Skeletal muscle satellite cell (primary cell): ENCODE measurements at regions not wholly inside any gene's neighbourhood (a gene's known extent, or its start where the extent isn't known, plus 50 kb on each side); places are given as distances from the start of the nearest gene placed in this dataset.
A peak's percentile ranks its signal among the peaks of the same experiment; 100 is the strongest.

ENCODE experiments used
- H3K27me3 ChIP-seq: 2 replicates; pipeline ENCODE4 v1.7.0; 2013; ENCODE audit warnings: low read length; ENCODE audit not compliant: control insufficient read depth, insufficient read depth
- H3K36me3 ChIP-seq: 2 replicates; pipeline ENCODE4 v1.7.0; 2013; ENCODE audit warnings: mild to moderate bottlenecking, control low read depth, low read length; ENCODE audit not compliant: insufficient read depth
- H3K4me1 ChIP-seq: 2 replicates; pipeline ENCODE4 v1.7.0; 2013; ENCODE audit warnings: low read length; ENCODE audit not compliant: control insufficient read depth, insufficient read depth
- H3K4me2 ChIP-seq: 2 replicates; pipeline ENCODE4 v1.7.0; 2013; ENCODE audit warnings: mild to moderate bottlenecking, low read length
- H3K4me3 ChIP-seq: 2 replicates; pipeline ENCODE4 v1.7.0; 2013; ENCODE audit warnings: low read length
- H3K9ac ChIP-seq: 2 replicates; pipeline ENCODE4 v1.7.0; 2013; ENCODE audit warnings: mild to moderate bottlenecking, low read depth, low read length, moderate library complexity
- H3K9me3 ChIP-seq: replicated peaks from 2 replicates; pipeline ENCODE4 v1.7.0; 2013; ENCODE audit warnings: mild to moderate bottlenecking, control low read depth, low read length

DNA sequence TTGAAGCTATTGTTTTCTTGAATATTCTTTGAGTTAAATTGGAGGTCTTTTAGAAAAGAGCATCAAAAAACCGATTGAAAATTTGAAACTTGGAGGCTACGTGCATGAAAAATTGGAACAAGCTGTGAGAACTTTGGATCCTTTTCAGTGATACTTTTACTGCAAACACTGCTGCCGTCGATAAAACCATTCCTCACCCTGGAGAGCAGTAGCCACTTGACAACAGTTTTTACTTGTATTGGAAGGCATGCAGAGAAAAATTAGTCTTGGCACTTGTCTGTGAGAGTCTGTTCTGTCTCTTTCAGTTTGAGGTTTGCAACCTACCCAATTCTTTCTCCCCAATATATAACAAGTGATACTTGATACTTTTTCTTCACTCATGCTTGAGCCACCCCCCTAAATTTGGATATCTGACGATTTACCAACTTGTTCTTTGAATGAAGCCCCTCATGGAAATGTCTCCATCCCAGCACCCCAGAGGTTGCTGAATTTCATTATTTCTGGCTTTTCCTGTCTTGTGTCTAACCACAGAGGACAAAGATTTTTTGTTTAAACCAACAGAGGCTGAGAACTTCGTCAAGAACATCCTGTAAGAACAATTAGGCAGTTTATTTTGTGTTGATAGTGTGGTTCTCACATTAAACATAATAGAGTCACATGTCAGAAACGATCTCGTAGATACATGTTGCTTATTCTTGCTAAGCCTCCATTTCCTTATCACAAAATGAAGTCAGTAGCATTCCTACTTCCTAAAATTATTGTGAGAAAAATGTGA lies 307.3 kb upstream of the PLSCR5 start:
- Histone ChIP-seq H3K36me3 (no peaks in the 10 kb centered on the region), H3K4me2 (no peak overlapping the region), H3K9ac (no peak overlapping the region), H3K4me1 (no peaks in the 10 kb centered on the region), H3K27me3 (no peaks in the 10 kb centered on the region), H3K4me3 (no peak overlapping the region), H3K9me3 (no peaks in the 10 kb centered on the region)

DNA sequence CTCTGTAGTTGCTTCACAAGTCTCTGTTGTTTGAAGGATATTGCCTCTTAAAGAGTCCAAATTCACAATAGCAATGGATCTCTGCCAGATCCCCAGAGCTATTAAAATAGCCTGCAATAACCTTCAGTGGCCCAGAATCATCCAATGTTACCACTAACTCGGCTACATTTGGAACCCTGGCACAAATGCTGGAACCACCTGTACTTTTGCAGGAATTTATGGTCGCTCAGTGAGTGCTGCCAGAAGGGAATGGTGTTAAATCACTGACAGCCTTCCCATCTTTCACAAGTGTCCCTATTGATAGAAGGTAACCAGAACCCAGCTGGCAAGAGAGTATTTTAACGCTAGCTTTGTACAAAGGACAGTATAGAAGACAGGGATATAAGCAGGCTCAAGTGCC lies 298.8 kb upstream of the PLSCR5 start:
- Histone ChIP-seq H3K27me3 (no peaks in the 10 kb centered on the region), H3K9me3 (no peaks in the 10 kb centered on the region), H3K9ac (no peak overlapping the region), H3K36me3 (no peaks in the 10 kb centered on the region), H3K4me1 (no peaks in the 10 kb centered on the region), H3K4me2 (no peak overlapping the region), H3K4me3 (no peak overlapping the region)

DNA sequence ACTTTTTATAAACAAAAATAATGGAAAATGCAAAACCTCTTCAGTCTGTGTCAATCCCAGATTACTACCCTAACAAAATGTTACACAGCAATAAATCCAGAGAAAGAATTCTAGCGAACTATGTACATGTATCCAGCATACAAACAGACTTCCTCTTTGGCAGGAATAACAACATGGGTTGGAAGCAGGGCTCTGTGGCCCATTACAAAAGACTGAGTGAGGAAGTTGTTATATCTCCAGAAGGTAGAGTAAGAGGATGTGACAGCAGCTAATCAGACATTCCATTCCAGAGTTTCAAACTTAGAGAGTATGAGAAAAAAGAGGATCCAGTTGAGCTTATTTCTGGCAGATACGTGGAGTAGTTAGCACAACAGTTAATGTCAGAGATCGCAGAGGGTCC lies 294.0 kb upstream of the PLSCR5 start:
- no peaks in the 10 kb centered on the region for H3K27me3 ChIP-seq
- no peaks in the 10 kb centered on the region for H3K9me3 ChIP-seq
- no peak overlapping the region for H3K4me2 ChIP-seq
- peaks cover 14% of the 10 kb centered on the region for H3K4me1 ChIP-seq
- H3K4me3 ChIP-seq, result no peak overlapping the region
- no peaks in the 10 kb centered on the region for H3K36me3 ChIP-seq
- no peak overlapping the region for H3K9ac ChIP-seq

DNA sequence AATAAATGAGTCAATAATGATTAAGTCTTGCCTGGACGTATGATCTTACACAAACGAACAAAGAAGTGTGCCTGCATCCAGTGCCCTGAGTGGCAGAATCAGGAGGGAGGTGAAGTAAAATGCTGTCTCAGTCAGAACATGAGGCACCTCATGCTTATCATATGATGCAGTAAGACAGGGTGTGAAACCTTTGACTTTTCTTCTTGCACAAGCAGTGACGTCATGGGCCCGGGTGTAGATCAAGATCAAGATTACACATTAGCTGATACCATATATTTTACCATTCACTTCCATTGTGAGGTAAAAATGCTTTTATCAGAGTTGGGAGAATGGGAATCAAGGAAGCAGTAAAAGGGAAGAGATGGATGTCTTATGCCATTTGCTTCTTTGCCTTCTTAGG lies 291.6 kb upstream of the PLSCR5 start:
- Histone ChIP-seq H3K9ac (no peak overlapping the region), H3K4me3 (no peak overlapping the region), H3K27me3 (no peaks in the 10 kb centered on the region), H3K4me2 (no peak overlapping the region), H3K36me3 (no peaks in the 10 kb centered on the region), H3K4me1 (peaks cover 18% of the 10 kb centered on the region), H3K9me3 (no peaks in the 10 kb centered on the region)

DNA sequence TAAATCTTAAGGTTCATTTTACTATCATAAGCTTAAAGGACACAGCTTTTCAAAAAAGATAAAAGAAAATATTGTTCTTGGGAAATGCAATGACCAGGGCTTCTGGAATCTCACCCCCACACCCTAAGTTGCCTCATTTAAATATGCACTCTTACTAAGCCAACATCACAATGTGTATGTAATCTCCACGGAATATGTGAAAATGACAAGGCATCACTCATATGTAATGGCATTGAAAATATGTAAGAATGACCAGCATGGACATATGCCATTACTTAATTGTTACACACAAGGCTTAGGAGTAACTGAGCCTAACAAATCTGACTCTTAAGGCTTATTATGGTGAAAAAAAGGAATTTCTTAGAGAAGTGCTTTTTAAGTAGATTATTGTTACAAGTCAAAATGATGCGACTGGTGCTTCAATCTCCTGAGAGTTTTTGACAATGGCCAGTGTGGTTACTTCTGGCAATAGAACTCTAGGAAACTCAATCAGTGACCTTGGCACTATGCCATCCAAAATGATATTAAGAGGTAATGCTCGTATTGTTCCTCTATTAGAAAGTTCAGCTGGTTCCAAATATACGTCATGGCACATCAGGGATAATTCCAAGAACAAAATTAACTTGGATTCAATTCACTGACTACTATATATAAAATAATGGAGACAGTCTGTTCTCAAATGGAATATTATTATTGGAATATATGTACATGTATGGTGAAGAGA lies 290.0 kb upstream of the PLSCR5 start:
- H3K27me3 ChIP-seq, result no peaks in the 10 kb centered on the region
- peak overlapping the region; percentile 21 for H3K4me2 ChIP-seq
- H3K4me3 ChIP-seq, result no peak overlapping the region
- no peaks in the 10 kb centered on the region for H3K9me3 ChIP-seq
- H3K36me3 ChIP-seq, result no peaks in the 10 kb centered on the region
- peaks cover 18% of the 10 kb centered on the region for H3K4me1 ChIP-seq
- peak overlapping the region; percentile 15 for H3K9ac ChIP-seq

DNA sequence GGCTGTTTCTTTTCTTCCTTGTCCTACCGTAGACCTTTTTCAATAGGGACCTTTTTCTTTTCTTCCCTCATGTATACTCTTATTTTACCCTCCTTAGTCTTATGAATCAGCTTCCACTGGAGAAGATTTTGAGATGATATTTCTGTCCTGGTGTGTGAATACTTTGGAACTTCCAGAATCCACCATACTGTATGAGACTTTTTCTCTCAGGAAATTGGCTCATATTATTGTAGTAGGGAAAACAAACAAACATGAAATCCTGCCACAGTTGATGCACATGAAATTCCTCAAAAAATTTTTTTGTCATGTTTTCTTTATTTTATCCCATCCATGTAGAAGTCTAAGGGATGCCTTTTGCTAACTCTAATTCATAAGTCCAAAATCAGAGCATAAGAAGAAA lies 289.3 kb upstream of the PLSCR5 start:
- H3K27me3 ChIP-seq, result no peaks in the 10 kb centered on the region
- no peaks in the 10 kb centered on the region for H3K36me3 ChIP-seq
- H3K4me1 ChIP-seq, result peaks cover 18% of the 10 kb centered on the region
- H3K4me3 ChIP-seq, result no peak overlapping the region
- no peak overlapping the region for H3K4me2 ChIP-seq
- H3K9ac ChIP-seq, result no peak overlapping the region
- H3K9me3 ChIP-seq, result no peaks in the 10 kb centered on the region

GRCh38 chr3:146892041-146892440 lies 286.9 kb upstream of the PLSCR5 start:
- no peak overlapping the region for H3K4me3 ChIP-seq
- H3K4me1 ChIP-seq, result peaks cover 18% of the 10 kb centered on the region
- no peaks in the 10 kb centered on the region for H3K27me3 ChIP-seq
- H3K9ac ChIP-seq, result no peak overlapping the region
- no peaks in the 10 kb centered on the region for H3K9me3 ChIP-seq
- no peaks in the 10 kb centered on the region for H3K36me3 ChIP-seq
- no peak overlapping the region for H3K4me2 ChIP-seq

DNA sequence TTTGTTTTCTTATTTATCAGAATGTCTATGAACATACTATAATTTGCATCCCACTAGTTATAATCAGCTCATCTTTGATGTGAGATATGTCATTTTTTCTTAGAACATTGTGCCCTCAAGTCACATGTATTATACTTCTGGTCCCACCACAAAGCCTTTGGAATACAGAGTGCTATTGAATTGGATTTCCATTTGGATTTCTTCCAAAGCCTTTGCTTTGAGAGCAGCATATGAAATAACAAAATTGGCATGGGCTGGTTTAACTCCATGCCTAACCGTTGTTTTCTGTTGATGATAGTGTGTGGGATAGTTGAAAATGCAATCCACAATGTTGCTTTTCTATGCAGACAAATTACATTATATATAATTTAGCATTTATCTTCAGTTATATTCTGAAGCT lies 284.5 kb upstream of the PLSCR5 start:
- Histone ChIP-seq H3K9ac (no peak overlapping the region), H3K27me3 (no peaks in the 10 kb centered on the region), H3K9me3 (no peaks in the 10 kb centered on the region), H3K4me3 (no peak overlapping the region), H3K36me3 (no peaks in the 10 kb centered on the region), H3K4me1 (peaks cover 9% of the 10 kb centered on the region), H3K4me2 (no peak overlapping the region)

GRCh38 chr3:146888176-146888575 lies 283.0 kb upstream of the PLSCR5 start:
- Histone ChIP-seq H3K36me3 (no peaks in the 10 kb centered on the region), H3K4me3 (no peak overlapping the region), H3K9me3 (no peaks in the 10 kb centered on the region), H3K4me2 (no peak overlapping the region), H3K27me3 (no peaks in the 10 kb centered on the region), H3K4me1 (no peaks in the 10 kb centered on the region), H3K9ac (no peak overlapping the region)

DNA sequence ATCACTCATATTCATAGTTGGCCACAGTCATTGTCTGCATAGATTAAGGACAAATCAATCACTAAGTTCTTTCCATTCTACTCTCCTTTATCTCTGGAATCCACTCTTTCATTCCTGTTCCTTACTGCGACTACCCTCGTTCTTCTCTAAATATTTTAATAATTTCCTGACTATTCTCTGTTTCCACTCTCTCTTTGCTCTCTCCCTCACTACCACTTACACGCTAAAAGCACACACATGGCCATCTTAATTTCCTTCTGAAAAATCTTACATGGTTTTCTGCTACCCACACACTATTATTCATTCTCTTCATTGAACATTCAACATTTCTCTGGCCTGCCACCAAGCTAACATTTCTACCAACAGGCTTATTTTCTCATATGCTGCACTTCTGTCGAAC lies 279.6 kb upstream of the PLSCR5 start:
- H3K4me1 ChIP-seq, result no peaks in the 10 kb centered on the region
- H3K4me3 ChIP-seq, result no peak overlapping the region
- H3K36me3 ChIP-seq, result no peaks in the 10 kb centered on the region
- no peaks in the 10 kb centered on the region for H3K27me3 ChIP-seq
- no peak overlapping the region for H3K4me2 ChIP-seq
- no peaks in the 10 kb centered on the region for H3K9me3 ChIP-seq
- H3K9ac ChIP-seq, result no peak overlapping the region

DNA sequence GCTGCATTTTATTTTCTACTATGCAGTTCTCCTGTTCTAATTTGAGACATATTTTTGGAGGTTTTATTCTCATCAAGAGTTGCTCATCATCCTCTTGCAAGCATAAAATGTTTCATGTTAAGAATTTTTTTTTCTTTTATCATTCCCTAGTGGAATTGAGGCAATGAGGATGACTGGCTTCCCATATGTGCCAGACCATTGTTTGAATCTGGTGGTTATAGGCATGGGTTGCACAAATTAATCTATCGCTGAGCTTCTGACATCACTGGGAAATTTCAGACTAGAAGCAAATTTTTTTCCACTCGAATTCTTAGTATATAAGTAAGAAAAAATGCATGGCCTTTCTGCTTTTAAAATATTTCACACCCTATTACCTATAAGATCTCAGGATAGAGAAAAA lies 279.1 kb upstream of the PLSCR5 start:
- Histone ChIP-seq H3K27me3 (no peaks in the 10 kb centered on the region), H3K36me3 (no peaks in the 10 kb centered on the region), H3K4me2 (no peak overlapping the region), H3K9ac (no peak overlapping the region), H3K9me3 (no peaks in the 10 kb centered on the region), H3K4me1 (no peaks in the 10 kb centered on the region), H3K4me3 (no peak overlapping the region)

DNA sequence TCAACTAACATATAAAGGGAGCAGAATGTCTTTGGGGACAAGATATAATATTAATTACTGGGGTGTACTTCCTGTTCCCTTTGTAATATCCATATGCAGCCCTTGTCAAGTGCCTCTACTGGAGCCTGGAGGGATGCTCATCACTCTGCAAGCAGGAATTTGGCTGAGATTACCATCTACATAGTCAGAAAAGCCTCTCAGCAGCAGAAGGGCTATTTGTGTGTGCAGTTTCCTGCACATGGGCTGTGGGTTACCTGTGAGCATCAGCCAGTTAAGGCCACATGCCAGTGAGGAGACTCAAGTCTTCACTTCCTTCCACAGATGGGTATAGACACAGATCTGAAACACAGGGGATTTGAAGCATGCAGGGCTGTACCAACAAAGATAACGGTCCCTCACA lies 278.1 kb upstream of the PLSCR5 start:
- Histone ChIP-seq H3K27me3 (no peaks in the 10 kb centered on the region), H3K4me2 (no peak overlapping the region), H3K9ac (no peak overlapping the region), H3K4me1 (no peaks in the 10 kb centered on the region), H3K36me3 (no peaks in the 10 kb centered on the region), H3K4me3 (no peak overlapping the region), H3K9me3 (no peaks in the 10 kb centered on the region)
